GM12872 (cell line): ENCODE measurements at regions not wholly inside any gene's neighbourhood (a gene's known extent, or its start where the extent isn't known, plus 50 kb on each side); places are given as distances from the start of the nearest gene placed in this dataset.

Source experiments
- TF ChIP-seq, protein P1 (sequence below): IDR thresholded peaks from 3 replicates; pipeline ENCODE4 v1.5.1; 2011; ENCODE audit warnings: low read depth, mild to moderate bottlenecking, low read length, moderate library complexity; ENCODE audit not compliant: insufficient read depth

DNA sequence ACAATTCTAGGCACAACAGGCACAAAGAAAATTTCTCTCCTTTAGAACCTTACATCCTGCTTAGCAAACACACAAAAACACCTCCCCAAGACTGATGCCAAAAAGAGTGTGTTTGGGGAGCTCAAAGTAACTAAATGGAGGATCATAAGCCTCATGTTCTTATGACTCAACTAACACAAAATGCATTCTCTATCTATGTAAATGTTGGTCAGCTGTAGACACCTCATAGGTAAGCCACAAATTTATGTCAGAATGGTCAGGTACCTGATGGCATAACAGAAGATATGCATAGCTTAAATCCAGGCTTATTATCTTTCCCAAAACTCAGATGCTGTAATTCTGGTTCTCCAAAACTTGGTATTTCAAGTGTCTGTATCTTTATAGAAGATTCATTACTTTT is 315.1 kb downstream of the C7orf25 start:
- TF ChIP-seq, protein P1, sequence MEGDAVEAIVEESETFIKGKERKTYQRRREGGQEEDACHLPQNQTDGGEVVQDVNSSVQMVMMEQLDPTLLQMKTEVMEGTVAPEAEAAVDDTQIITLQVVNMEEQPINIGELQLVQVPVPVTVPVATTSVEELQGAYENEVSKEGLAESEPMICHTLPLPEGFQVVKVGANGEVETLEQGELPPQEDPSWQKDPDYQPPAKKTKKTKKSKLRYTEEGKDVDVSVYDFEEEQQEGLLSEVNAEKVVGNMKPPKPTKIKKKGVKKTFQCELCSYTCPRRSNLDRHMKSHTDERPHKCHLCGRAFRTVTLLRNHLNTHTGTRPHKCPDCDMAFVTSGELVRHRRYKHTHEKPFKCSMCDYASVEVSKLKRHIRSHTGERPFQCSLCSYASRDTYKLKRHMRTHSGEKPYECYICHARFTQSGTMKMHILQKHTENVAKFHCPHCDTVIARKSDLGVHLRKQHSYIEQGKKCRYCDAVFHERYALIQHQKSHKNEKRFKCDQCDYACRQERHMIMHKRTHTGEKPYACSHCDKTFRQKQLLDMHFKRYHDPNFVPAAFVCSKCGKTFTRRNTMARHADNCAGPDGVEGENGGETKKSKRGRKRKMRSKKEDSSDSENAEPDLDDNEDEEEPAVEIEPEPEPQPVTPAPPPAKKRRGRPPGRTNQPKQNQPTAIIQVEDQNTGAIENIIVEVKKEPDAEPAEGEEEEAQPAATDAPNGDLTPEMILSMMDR: no peak

DNA sequence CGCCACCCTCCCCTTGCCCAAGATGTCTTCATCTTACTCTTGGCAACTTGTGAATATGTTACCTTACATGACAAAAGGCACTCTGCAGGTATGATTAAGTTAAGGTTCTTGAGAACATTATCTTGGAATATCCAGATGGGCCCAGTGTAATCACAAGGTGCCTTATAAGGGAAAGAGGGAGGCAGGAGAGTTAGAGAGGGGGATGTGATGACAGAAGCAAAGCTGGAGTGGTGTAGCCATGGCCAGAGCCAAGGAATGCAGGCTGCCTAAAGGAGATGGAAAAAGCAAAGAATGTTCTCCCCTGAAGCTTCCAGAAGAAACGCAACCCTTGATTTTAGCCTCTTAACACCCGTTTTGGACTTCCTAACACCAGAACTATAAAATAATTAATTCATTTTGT is 318.0 kb downstream of the C7orf25 start:
- TF ChIP-seq, protein P1: no peak

DNA sequence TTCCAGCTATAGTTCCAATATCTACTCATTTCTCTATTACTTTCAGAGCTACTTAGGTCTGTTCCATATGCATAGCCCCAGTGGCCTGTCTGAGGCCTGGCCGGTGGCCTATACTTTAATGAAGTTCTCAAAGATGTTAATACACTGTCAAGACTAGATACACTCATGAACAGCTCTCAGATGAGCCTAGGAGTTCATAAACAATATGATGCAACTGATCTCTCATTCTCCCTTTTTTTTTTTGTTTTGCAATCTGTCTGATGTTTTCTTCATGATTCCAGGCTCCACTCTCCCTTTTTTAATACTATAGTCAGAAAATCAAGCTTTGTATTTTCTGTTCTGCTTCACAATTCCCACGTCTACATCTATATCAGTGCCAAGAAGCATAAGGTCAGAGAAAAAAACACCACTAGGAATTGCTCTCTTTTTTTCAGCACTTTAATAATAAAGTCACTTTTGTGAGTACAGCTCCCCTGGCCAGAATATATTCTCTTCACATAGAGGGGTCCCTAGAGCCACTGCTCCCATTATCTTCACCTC is 321.0 kb downstream of the C7orf25 start:
- TF ChIP-seq, protein P1: no peak

DNA sequence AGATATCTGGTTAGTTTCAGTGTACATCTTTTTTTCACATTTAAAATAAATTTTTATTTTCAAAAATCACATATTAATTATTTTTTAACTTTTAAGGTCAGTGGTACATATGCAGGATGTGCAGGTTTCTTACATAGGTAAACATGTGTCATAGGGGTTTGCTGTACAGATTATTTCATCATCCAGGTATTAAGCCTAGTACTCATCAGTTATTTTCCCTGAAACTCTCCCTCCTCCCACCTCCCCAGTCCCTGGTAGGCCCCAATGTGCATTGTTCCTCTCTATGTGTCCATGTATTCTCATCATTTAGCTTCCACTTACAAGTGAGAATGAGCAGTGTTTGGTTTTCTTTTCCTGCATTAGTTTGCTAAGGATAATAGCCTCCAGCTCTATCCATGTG is 323.0 kb downstream of the C7orf25 start:
- TF ChIP-seq, protein P1: no peak

DNA sequence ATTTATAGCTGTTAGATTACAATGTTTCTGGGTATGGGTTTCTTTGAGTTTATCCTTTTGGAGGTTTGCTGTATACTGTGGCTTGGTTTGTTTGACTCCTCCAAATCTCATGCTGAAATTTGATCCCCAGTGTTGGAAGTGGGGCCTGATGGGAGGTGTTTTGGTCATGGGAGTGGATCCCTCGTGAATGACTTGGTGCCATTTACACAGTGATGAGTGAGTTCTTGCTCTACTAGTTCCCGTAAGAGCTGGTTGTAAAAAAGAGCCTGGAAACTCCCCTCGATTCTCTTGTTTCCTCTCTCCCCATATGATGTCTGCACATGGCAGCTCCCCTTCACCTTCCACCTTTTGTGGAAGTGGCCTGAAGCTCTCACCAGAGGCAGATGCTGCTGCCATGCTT is 324.1 kb downstream of the C7orf25 start:
- TF ChIP-seq, protein P1: no peak

DNA sequence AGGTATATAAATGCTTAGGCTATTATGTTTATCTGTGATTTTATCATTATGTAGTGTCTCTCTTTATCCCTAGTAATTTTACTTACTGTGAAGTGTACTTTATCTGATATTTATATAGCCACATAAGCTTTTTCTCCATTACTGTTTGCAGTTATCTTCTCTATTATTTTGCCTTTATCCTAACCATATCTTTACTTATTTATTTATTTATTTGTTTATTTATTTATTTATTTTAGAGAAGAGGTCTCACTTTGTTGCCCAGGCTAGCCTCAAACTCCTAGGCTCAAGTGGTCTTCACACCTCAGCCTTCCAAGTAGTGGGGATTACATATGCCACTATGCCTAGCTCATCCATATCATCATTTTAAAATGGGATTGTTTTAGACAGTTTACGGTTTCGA is 331.8 kb downstream of the C7orf25 start:
- TF ChIP-seq, protein P1: no peak

DNA sequence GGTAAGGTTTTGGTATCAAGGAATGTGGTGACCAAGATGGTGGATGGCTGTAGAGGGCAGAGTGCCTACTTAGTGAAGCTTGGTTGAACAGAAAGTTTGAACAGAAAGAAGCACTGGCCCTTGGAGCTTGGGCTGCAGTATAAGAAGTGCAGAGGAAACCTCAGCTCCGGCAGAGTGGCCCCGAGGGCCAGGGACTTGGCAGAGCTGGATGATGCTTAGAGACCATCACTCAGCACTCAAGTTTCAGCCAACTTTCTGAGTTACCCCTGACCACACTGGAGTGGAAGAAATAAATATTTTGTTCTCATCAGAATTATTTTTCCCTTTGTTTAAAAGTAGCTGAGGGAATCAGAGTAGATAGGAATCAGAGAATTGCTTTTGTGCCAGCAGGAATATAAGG is 336.7 kb downstream of the C7orf25 start:
- TF ChIP-seq, protein P1: no peak

DNA sequence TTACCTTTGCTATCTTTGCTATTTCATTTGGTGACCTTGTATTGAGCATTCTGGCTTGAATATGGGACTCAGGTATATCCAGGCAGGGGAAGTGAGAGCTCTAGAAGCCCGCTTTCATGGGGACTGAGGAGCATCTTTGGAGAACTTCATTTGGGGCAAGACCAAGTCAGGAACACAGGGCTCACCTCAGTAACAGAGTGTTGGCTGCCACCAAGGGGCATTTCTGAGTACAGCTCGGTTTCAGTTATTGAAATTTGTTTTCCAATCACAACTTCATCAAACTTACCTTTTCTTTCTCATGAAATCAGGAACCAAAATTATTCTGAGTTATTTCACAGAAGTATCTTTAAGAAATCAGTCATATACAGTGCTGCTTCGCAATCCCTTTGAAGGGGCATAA is 337.2 kb downstream of the C7orf25 start:
- TF ChIP-seq, protein P1: no peak
